ENCODE measurements at regions not wholly inside any gene's neighbourhood (a gene's known extent, or its start where the extent isn't known, plus 50 kb on each side); places are given as distances from the start of the nearest gene placed in this dataset.

- DNase-seq, result no peak
Measured at GRCh38 chr10:108905821-108906220, 1017.5 kb downstream of the XPNPEP1 start.

DNA sequence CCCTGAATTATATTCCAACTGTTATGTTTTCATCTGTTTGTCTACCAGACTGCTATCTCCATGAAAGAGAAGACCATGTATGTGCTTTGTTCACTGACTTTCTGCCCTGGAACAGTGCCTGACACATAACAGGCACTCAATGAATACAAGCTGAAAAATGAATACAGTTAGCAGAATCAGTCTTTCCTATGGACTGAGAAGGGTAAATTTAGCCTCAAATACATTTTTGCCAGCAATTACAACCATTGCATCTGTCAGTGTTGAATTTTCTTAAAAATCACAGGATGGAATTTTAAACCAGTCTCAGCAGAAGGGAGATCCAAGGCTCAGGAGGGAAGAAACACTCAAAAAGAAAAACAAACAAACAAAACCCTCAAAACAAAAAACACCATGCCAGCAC is 1018.1 kb downstream of the XPNPEP1 start:
- DNase-seq, result no peak

- no peak for DNase-seq
Measured at GRCh38 chr10:108904163-108904838, 1019.0 kb downstream of the XPNPEP1 start.

GRCh38 chr10:108902619-108903285 is 1020.6 kb downstream of the XPNPEP1 start:
- DNase-seq, result no peak

DNA sequence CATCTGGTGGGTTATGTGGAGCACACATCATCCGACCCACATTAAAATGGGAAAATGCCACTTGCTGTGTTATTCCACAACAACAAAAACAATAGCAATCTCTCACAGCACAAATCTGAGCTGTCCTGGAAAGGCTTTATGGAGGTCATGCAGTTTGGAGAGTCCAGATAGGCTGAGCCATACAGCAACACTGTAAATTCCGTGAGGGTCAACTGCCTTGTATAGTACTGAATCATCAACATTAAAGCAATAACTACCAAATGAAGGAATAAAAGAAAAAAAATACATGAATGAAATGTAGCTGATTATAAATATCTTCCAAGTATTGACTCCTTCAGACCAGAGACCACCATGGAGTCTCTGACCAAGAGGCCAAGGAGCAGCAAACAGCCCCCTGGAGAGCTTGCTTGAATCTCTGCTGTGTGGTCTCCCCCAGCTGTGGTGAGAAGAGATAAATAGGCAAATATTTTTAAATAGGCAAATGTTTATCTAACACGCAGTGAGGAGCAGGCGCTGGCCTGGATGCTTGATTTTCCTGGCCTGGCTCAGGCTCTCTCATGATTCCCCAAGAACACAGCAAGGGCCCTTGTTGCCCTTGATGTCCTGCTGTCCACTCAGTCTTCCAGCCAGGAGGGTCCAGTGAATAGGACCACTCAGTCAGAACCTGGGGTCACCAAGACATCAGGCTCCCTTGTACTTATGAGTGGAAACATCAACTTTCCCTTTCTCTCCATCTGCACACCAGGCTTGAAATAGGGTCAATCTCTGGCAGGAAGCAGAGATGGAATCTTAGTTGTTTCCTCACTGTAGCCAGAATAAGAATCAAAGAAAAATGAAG is 1021.3 kb downstream of the XPNPEP1 start:
- no peak for DNase-seq

DNA sequence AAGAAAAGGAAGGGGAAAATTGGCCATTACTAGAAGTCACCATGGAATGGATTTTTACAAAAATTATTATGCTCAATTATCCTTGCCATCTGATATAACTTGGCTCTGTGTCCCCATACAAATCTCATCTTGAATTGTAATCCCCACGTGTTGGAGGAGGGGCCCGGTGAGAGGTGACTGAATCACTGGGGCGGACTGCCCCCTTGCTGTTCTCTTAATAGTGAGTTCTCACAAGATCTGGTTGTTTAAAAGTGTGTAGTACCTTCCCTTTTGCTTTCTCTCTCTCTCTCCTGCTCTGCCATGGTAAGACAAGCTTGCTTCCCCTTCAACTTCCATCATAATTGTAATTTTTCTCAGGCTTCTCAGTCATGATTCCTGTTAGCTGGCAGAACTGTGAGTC is 1023.6 kb downstream of the XPNPEP1 start:
- DNase-seq, result no peak

- no peak for DNase-seq
Measured at GRCh38 chr10:108894402-108895301, 1028.7 kb downstream of the XPNPEP1 start.

DNA sequence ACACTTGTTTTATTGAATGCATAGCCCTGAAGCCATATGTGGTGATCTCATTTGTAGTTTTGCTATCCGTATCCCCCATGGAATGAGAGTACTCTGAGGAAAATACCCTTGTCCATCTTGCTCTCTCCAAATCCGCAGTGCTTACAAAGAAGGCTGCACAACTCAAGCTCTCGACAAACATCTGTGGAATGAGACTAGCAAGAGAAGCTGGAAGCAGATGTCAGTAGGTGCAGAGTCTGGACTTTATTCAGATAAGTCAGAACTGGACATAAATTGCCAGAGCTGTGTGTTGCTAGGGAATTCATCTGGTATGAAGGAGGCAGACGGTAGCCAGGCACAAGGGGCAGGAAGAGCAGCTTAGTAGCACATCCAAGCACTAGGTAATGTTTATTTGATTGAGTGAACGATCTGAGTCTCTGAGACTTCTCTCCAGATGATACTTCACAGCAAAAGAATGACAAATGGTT is 1046.2 kb downstream of the XPNPEP1 start:
- no peak for DNase-seq

- DNase-seq, result no peak
Measured at GRCh38 chr10:108872854-108873253, 1050.5 kb downstream of the XPNPEP1 start.

- DNase-seq, result no peak
Measured at GRCh38 chr10:108868881-108869280, 1054.4 kb downstream of the XPNPEP1 start.

DNA sequence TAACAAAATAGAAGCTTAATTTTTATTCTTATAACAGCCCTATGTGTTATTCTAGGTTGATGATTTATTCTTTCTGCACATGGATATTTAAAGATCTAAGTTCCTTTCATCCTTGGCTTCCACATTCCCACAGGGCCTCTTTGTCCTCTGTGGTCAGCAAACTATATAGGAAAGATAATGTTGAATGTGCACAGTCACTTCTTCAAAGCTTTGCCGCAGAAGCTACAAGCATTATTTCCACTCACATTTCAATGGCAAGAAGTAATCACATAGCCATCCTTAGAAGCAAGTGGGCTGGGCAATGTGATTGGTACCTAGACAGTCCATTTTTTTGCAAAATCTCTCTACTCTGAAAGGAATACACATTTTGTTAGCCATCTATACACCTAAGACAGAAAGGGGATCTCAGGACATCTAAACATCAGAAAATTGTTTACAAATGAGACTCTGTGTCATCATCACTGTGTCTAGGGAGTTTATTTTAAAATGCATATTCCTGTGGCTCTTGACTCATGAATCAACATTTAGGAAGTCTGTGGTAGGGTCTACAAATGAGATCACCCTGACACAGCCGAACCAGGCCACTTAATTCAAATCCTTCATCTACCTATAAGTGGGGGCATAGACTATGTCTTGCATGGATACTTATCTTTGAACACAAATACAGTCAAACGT is 1060.5 kb downstream of the XPNPEP1 start:
- no peak for DNase-seq

GRCh38 chr10:108861181-108861754 is 1062.0 kb downstream of the XPNPEP1 start:
- peak in 1 of 2 experiments; percentile 0 for DNase-seq

GRCh38 chr10:108852211-108852610 is 1071.1 kb downstream of the XPNPEP1 start:
- DNase-seq, result no peak

- DNase-seq, result no peak
Measured at GRCh38 chr10:108850138-108850854, 1073.0 kb downstream of the XPNPEP1 start.

DNA sequence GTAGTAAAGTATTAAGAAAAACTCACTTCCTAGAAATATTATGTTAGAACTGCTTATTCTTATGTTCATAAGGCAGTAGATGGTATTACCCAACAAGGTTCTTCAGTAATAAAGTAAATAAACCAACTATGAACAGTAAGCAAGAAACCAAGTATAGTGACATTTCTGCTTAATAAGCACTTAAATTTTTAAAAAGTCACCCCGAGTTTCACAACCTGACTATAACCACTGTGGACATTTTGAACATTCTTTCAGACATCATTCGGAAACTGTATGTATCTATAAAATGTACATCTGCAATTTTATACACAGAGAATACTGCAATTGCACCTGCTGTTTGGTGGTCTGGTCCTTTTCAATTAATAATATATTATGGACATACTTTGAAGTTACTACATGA is 1073.6 kb downstream of the XPNPEP1 start:
- DNase-seq, result no peak

GRCh38 chr10:108849186-108849585 is 1074.1 kb downstream of the XPNPEP1 start:
- no peak for DNase-seq

GRCh38 chr10:108848046-108848445 is 1075.3 kb downstream of the XPNPEP1 start:
- DNase-seq, result no peak

GRCh38 chr10:108840944-108841343 is 1082.4 kb downstream of the XPNPEP1 start:
- no peak for DNase-seq

DNA sequence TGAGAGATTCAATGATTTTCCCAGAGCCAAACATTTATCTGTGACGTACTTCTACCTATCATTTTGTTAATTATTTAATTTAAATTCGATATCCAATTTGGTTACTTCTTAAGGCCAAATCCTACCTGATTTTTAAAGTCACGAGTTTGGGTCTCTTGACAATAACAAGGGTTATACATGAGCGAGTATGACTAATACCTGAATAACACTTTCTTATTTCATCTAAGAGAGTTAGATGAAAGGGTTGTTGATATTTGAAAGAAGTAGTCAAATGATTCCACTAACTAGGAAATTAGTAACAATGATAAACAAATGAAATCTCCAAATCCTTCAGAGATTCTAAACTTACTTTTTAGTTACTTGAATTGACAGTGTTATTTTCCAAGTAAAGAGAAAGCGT is 1086.9 kb downstream of the XPNPEP1 start:
- no peak for DNase-seq

GRCh38 chr10:108822026-108822425 is 1101.3 kb downstream of the XPNPEP1 start:
- DNase-seq, result no peak

- no peak for DNase-seq
Measured at GRCh38 chr10:108819302-108819701, 1104.0 kb downstream of the XPNPEP1 start.
